GM03348 (cell line): ENCODE measurements at regions not wholly inside any gene's neighbourhood (a gene's known extent, or its start where the extent isn't known, plus 50 kb on each side); places are given as distances from the start of the nearest gene placed in this dataset.
A peak's percentile ranks its signal among the peaks of the same experiment; 100 is the strongest.

Experiments used
- DNase-seq: peaks from one replicate; pipeline ENCODE4 v3.0.0; 2012; ENCODE audit warnings: low spot score

GRCh38 chr5:68480335-68480940 is 264.9 kb downstream of the PIK3R1 start:
- no peak for DNase-seq

GRCh38 chr5:68482199-68482598 is 266.6 kb downstream of the PIK3R1 start:
- DNase-seq = no peak

GRCh38 chr5:68484307-68485068 is 268.9 kb downstream of the PIK3R1 start:
- DNase-seq = peak; percentile 65

GRCh38 chr5:68489556-68489955 is 274.0 kb downstream of the PIK3R1 start:
- no peak for DNase-seq

- no peak for DNase-seq
Observed at GRCh38 chr5:68490406-68490805, 274.9 kb downstream of the PIK3R1 start.

- no peak for DNase-seq
Observed at GRCh38 chr5:68494771-68495170, 279.2 kb downstream of the PIK3R1 start.

- DNase-seq = peak; percentile 45
Observed at GRCh38 chr5:68499987-68500386, 284.4 kb downstream of the PIK3R1 start.

GRCh38 chr5:68500813-68501212 is 285.3 kb downstream of the PIK3R1 start:
- no peak for DNase-seq

GRCh38 chr5:68502531-68502930 is 287.0 kb downstream of the PIK3R1 start:
- peak; percentile 11 for DNase-seq

- DNase-seq = no peak
Observed at GRCh38 chr5:68504306-68504705, 288.8 kb downstream of the PIK3R1 start.

GRCh38 chr5:68505917-68506860 is 290.6 kb downstream of the PIK3R1 start:
- DNase-seq = no peak

GRCh38 chr5:68515514-68515913 is 300.0 kb downstream of the PIK3R1 start:
- no peak for DNase-seq

GRCh38 chr5:68518286-68518685 is 302.7 kb downstream of the PIK3R1 start:
- DNase-seq = no peak

- DNase-seq = no peak
Observed at GRCh38 chr5:68519143-68519542, 303.6 kb downstream of the PIK3R1 start.

- no peak for DNase-seq
Observed at GRCh38 chr5:68521776-68522175, 306.2 kb downstream of the PIK3R1 start.

GRCh38 chr5:68522863-68523262 is 307.3 kb downstream of the PIK3R1 start:
- no peak for DNase-seq

- DNase-seq = no peak
Observed at GRCh38 chr5:68528821-68529273, 313.3 kb downstream of the PIK3R1 start.

GRCh38 chr5:68529581-68529980 is 314.0 kb downstream of the PIK3R1 start:
- DNase-seq = peak; percentile 41

- no peak for DNase-seq
Observed at GRCh38 chr5:68531970-68532369, 316.4 kb downstream of the PIK3R1 start.

- no peak for DNase-seq
Observed at GRCh38 chr5:68533051-68533450, 317.5 kb downstream of the PIK3R1 start.

GRCh38 chr5:68533571-68534084 is 318.1 kb downstream of the PIK3R1 start:
- DNase-seq = no peak
